Middle frontal gyrus (tissue), 1 donor: ENCODE measurements at regions not wholly inside any gene's neighbourhood (a gene's known extent, or its start where the extent isn't known, plus 50 kb on each side); places are given as distances from the start of the nearest gene placed in this dataset.

Experiments used
- DNase-seq: peaks from one replicate; pipeline ENCODE4 v3.0.0-alpha.2; 2015; ENCODE audit warnings: low spot score; ENCODE audit errors: extremely low spot score

GRCh38 chr4:171759274-171759673 is 53.9 kb upstream of the GALNTL6 start:
- no peak for DNase-seq

- no peak for DNase-seq
Measured at GRCh38 chr4:171751538-171751937, 61.7 kb upstream of the GALNTL6 start.

GRCh38 chr4:171746418-171746817 is 66.8 kb upstream of the GALNTL6 start:
- DNase-seq = no peak

DNA sequence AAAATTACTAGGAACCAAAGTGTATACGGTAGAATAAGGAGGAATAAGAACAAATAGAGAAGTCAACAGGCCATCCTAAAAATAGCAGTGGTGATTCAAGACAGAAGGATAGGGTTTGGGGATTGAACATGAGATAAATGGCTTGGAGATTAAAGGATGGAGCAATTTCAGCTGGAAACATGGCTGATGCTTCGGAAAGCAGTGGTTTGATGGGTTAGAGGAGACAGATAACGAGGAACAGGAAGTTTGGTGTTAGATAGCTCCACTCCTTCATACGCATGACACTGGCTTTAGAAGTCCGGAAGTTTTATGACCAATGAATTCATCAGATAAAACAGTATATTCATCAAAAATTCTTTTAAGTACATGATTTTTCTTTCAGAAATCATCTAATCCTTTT is 70.8 kb upstream of the GALNTL6 start:
- no peak for DNase-seq

GRCh38 chr4:171727185-171727584 is 86.0 kb upstream of the GALNTL6 start:
- DNase-seq = no peak

DNA sequence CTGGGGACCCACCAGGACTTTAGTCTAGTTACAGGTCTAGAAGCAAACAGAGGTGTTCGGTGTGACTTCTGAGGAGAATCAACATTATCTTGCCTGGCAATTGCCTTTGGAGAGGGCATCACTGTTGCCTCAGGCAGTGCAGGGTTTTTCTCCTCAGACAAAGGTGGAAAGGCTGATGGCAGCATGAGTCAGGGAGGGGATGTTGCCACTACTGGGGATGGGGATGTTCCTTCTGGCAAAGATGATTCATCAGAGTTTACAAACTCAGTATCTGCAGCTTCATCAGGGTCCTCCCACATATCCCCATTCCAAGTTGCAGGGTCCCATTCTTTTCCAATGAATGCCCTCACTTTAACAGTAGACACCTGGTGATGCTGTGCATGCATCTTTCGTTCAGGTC is 91.3 kb upstream of the GALNTL6 start:
- DNase-seq = no peak

DNA sequence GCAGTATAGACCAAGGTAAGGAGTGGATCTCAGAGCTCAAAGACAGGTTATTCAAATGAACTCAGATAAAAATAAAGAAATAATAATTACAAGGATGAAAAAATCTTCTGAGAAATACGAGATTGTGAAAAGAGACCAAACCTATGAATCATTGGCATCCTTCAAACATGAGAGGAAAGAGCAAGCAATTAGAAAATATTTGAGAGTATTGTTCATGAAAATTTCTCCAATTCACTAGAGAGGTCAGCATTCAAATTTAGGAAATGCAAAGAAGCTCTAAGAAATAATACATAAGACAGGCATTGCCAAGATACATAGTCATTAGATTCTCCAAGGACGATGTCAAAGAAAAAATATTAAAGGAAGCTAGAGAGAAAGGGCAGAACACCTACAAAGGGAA is 93.5 kb upstream of the GALNTL6 start:
- DNase-seq = no peak

DNA sequence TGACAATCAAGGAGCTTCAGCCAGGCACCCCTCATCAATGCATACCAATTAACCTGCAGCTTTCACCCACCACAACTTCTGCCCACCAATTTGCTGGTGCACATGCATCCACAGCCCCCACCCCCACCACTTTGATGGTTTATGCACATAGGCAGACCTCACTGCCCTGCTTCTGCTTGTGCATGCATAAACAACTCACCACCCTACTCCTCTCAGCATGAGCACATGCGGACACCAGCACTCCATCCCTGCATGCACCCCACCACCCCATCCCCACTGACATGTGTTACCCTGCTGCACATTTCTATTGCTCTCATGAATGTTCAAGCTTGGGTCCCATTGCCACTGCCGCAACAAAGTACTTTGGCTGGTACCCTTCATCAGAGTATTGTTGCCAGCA is 94.5 kb upstream of the GALNTL6 start:
- no peak for DNase-seq

GRCh38 chr4:171718069-171718468 is 95.1 kb upstream of the GALNTL6 start:
- DNase-seq = no peak

- no peak for DNase-seq
Measured at GRCh38 chr4:171717231-171717741, 95.9 kb upstream of the GALNTL6 start.

DNA sequence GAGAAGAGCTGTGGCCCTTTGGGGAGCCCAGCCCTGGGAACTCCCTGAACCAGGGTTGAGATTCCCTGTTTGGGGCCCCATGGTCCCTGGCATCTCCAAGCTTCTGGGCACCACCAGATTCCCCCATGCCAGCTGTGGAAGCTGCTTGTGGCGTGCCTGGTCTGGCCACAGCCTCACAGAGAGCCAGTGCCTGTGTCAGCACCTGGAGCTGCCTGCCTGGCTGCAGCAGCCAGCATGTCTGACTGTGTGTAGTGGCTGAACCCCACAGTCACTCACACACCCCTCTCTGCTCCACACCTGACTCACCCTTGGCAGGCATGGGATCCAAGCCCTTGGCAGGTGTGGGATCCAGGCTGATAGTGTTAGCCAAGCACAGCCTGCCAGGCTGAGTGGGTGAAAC is 97.2 kb upstream of the GALNTL6 start:
- no peak for DNase-seq

- DNase-seq = no peak
Measured at GRCh38 chr4:171714791-171715454, 98.3 kb upstream of the GALNTL6 start.

- DNase-seq = no peak
Measured at GRCh38 chr4:171710743-171711142, 102.5 kb upstream of the GALNTL6 start.

GRCh38 chr4:171676555-171677215 is 136.5 kb upstream of the GALNTL6 start:
- no peak for DNase-seq

DNA sequence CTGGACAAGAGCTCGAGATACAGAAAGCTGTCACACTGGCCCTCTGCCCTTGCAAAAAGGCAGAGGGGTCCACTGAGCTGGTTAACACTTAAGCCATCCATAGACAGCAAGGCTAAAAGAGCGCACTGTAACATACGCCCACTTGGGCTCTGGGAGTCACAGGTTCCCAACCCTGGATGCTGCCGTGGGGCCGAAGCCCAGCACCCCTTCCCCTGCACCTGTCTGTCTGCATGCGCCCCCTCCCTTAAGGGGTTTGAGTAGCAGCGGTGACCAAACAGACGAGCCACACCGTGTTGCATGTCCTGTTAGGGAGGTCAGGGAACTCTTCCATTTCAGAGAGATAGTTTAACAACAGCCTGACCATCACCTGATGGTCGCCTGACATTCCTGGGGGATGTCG is 138.4 kb upstream of the GALNTL6 start:
- DNase-seq = no peak

DNA sequence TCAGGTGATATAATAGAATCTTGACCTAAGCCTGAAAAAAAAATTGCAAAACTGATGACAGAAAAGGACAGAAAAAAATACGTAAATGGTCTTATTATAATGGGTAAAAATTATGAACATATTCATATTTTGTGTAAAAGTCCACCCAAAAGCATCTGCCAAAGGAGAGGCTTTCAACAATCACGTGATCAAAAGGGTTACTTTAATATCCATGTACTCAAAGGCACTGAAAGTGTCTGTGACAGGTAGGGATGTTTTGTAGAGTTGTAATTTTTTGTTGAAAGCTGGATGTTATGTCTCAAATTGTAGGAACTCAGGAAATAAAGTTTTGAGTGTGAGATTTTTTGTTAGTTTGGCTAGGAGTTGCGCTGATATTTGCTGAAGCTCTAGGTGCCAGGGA is 144.8 kb upstream of the GALNTL6 start:
- no peak for DNase-seq

DNA sequence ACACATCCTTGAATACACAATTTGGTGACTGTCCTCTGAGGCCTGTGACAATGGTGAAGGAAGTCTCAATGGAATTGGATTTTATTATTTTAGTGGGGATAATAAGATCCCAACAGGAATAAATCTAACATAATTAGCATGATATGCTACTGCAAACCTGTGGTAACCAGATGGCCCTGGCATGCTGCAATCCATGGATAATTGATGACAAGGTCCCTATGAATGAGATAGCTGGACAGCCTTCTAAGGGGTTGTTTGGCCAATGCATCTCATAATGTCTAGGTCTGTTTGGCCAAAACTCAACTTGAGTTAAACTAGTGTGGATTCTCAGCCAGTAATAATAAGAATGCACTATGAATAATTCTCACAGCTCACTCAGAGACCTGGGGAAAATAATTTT is 145.3 kb upstream of the GALNTL6 start:
- DNase-seq = no peak

DNA sequence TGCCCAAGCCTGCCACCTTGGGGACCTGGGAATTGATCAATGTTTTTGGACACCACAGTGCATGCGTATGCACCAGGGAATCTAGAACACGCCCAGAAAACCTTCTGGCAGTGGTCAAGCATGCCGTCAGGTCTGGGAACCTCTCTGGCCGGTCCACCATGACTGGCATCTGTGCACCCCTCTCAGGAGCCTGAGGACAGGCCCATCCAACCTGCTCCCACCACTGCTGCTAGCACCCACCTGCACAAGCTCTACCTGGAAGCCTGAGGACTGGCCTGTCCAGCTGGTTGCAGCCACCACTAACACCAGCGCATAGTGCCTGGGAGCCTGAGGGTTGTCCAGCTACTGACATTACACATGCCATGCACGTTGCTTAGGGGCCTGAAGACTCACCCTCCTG is 162.1 kb upstream of the GALNTL6 start:
- DNase-seq = no peak

GRCh38 chr4:171650543-171650942 is 162.7 kb upstream of the GALNTL6 start:
- DNase-seq = no peak

GRCh38 chr4:171648926-171649325 is 164.3 kb upstream of the GALNTL6 start:
- DNase-seq = no peak

DNA sequence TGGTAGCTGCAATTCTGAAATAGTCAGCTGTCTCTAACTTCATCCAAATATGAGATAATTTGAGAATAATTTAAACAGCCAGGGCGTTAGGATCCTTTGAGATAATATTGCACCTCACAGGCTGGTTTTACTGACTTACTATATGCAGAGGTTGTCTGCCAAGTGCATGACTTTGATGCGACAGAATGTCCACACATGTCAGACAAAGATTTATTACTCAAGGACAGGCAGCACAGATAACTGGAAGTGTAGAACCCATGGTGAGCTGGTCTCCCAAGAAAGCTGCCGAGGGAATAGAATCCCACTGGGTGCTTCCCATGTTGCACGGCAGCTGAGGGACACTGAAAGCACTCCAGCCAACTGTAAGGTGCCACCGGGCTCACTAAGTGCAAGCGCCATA is 166.2 kb upstream of the GALNTL6 start:
- no peak for DNase-seq

GRCh38 chr4:171644430-171645057 is 168.7 kb upstream of the GALNTL6 start:
- no peak for DNase-seq

GRCh38 chr4:171639540-171639939 is 173.7 kb upstream of the GALNTL6 start:
- DNase-seq = no peak
